Fibroblast of mammary gland (primary cell): ENCODE measurements at regions not wholly inside any gene's neighbourhood (a gene's known extent, or its start where the extent isn't known, plus 50 kb on each side); places are given as distances from the start of the nearest gene placed in this dataset.

Source experiments
- DNase-seq: peaks from one replicate; pipeline ENCODE4 v3.0.0-alpha.2; 2010; ENCODE audit warnings: low read depth
- H3K4me3 ChIP-seq: 2 replicates; pipeline ENCODE4 v1.5.1; 2011; ENCODE audit warnings: low read depth, mild to moderate bottlenecking, low read length, moderate library complexity; ENCODE audit not compliant: control insufficient read depth
- TF ChIP-seq, protein P1 (sequence below): conservative IDR thresholded peaks from 2 replicates; pipeline ENCODE4 v1.5.1; 2011; ENCODE audit warnings: low read depth, low read length, inconsistent platforms; ENCODE audit not compliant: control insufficient read depth, insufficient read depth

DNA sequence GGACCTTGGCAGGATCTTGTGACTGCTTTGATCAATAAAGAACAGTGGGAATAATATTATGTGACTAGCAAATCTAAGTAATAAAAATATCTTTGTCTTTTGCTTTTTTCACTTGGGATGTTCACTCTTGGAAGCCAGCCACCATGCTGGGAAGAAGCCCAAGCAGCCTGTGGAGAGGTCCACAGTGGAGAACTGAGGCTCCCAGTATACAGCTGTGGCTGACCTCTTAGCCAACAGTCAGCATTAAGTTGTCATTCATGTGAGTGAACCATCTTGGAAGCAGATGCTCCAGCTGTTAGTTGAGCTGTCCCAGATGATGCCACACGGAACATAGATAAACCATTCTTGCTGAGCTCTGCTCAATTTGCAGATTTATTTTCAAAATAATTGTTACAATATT, 160.0 kb downstream of the OSR1 start:
- DNase-seq, result peak; percentile 49
- TF ChIP-seq, protein P1, sequence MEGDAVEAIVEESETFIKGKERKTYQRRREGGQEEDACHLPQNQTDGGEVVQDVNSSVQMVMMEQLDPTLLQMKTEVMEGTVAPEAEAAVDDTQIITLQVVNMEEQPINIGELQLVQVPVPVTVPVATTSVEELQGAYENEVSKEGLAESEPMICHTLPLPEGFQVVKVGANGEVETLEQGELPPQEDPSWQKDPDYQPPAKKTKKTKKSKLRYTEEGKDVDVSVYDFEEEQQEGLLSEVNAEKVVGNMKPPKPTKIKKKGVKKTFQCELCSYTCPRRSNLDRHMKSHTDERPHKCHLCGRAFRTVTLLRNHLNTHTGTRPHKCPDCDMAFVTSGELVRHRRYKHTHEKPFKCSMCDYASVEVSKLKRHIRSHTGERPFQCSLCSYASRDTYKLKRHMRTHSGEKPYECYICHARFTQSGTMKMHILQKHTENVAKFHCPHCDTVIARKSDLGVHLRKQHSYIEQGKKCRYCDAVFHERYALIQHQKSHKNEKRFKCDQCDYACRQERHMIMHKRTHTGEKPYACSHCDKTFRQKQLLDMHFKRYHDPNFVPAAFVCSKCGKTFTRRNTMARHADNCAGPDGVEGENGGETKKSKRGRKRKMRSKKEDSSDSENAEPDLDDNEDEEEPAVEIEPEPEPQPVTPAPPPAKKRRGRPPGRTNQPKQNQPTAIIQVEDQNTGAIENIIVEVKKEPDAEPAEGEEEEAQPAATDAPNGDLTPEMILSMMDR, result no peak
- H3K4me3 ChIP-seq, result no peak overlapping the region

DNA sequence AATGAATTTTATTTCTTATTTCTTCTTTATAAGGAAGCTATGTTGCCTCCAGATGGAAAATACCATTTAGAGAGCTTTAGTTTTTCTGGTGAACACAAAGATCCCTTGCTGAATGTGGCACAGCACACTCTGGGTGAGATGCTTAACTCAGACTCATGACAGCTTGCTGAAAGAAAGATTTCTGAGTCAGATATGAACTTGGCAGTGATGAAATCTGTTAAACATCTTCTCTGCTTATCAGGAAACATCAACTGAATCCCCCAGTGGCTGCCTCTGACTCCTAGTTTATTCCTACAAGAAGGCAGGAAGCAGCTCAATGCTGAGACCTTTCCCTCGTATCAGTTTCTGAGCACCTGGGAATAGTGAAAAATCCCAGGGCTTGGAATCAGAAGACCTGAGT, 162.8 kb downstream of the OSR1 start:
- peak; percentile 52 for DNase-seq
- no peak overlapping the region for H3K4me3 ChIP-seq
- TF ChIP-seq, protein P1, result no peak

DNA sequence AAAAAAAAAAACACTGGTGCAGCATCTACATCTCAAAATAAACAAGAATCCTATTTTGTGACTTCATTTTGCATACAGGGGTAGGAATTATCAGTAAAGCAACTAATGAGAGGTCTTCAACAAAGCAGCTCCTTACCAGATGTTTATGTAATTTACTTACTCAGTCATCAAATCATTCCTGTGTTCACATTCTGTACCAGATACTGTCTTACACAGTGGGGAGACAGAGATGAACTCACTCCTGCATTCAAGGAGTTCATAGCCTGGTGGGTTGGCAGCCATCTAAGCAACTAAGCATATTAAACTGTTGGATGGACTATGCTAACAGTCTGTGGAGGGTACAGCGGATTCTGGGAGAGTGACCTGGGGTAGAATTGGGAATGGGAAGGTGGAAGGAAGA, 169.0 kb downstream of the OSR1 start:
- TF ChIP-seq, protein P1, result no peak
- no peak overlapping the region for H3K4me3 ChIP-seq
- no peak for DNase-seq

DNA sequence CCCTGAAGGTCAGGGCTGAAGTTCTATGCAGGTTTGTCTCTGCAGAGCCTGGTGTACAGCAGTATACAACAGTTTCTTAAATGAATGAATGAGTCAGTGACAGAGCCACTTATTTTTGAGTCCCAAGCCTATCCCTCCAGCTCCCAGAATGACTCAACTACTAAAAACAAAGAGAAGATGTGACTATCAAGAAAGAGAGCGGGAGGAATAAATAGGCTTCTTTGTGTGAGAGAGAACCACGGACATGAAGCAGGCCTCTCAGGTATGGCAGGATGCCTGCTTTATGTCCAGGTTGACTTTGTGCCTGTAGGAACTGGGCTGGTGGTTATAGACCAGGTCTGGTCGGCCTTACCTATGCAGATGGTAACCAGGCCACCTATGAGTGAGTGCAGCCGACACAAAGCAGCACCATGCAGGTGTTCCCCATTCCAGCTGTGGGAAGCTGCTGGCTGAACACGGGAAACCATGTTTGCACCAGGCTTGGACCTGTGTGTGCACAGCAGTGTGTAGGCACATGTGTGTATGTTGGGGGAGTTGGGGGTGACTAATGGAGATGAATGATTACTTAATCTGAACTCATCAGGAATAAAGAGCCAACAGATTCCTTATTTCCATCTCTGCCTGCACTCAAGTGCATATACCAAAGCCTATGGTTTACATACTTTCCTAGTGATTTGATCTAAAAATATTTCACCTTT, 171.0 kb downstream of the OSR1 start:
- H3K4me3 ChIP-seq, result no peak overlapping the region
- DNase-seq, result peak; percentile 61
- TF ChIP-seq, protein P1, result no peak

DNA sequence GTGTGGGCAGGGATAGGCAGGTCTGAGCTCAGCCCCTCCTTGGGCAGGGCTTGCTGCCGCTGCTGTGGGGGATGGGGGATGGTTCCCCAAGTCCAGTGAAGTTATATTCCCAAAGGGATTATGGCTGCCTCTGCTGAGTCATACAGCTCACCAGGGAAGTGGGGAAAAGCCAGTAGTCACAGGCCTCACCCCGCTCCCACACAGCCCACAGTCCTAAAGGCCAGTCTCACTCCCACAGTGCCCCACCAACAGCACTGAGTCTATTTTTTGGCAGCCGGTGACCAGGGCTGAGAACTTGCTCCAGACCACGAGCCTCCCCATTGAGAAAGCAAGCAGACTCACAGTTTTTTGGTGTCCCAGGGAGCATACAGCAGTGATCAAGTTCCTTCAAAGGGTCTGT, 173.3 kb downstream of the OSR1 start:
- DNase-seq, result peak; percentile 66
- H3K4me3 ChIP-seq, result no peak overlapping the region
- TF ChIP-seq, protein P1, result no peak

DNA sequence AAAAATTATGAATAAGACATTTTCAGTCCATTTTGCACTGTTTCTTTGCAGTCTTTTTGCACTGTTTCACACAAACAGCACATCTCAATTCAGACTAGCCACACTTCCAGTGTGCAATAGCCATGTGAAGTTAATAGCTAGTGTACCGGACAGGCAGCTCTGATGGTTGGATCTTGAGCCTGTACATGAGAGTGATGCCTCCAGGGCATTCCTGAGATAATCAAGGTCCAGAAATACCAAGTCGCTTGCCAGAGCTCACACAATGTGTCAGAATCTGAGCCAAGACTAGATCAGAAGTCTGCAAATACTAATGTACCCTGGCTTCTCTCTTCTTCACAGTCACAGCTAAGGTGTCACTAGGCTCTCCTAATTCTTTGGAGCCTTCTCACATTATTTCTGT, 180.2 kb downstream of the OSR1 start:
- DNase-seq, result no peak
- TF ChIP-seq, protein P1, result no peak
- no peak overlapping the region for H3K4me3 ChIP-seq

DNA sequence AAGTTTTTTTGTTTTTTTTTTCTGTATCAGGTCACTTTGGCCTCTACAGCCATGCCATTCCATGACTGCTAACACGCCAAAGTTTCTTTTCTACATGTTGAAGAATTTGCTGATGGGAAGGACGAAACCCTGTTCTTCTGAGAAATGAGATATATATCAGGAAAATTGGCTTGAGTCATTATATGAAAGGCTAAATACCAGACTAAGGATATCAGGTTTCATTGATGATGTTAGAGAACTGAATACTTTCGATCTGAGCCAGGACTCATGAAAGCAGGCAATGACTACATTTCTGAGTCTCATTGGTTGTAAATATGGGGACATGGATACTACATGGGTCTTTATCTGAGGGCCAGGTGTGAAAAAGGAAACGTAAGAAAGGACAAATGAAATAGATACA, 181.4 kb downstream of the OSR1 start:
- H3K4me3 ChIP-seq, result no peak overlapping the region
- TF ChIP-seq, protein P1, result no peak
- DNase-seq, result peak; percentile 70
